Right atrium auricular region (tissue), 2 donors: ENCODE measurements at regions not wholly inside any gene's neighbourhood (a gene's known extent, or its start where the extent isn't known, plus 50 kb on each side); places are given as distances from the start of the nearest gene placed in this dataset.

Source experiments
- DNase-seq: peaks from one replicate; pipeline ENCODE4 v3.0.0-alpha.2; 2019; ENCODE audit warnings: low spot score
- H3K27ac ChIP-seq, 2 donors: fragments of 200-600 bp; sonication (generic); 1 replicate in 1 of 2; 2 replicates in 1 of 2; pipeline ENCODE4 v1.5.1; 2016 to 2019
- H3K27me3 ChIP-seq, 2 donors: fragments of 200-600 bp; sonication (generic); one replicate each; pipeline versions ENCODE4 v1.5.1 to v1.6.0; 2017 to 2019
- H3K36me3 ChIP-seq: fragments of 200-600 bp; sonication (generic); one replicate; pipeline ENCODE4 v1.5.1; 2016
- H3K4me1 ChIP-seq, 2 donors: fragments of 200-600 bp; sonication (generic); one replicate each; pipeline versions ENCODE4 v1.5.1 to v1.6.0; 2017 to 2019
- H3K4me3 ChIP-seq, 2 donors: fragments of 200-600 bp; sonication (generic); 1 replicate in 1 of 2; 2 replicates in 1 of 2; pipeline ENCODE4 v1.5.1; 2017 to 2019; ENCODE audit warnings: mild to moderate bottlenecking in 1 of 2, moderate library complexity in 1 of 2
- H3K9me3 ChIP-seq, 2 donors: fragments of 200-600 bp; sonication (generic); one replicate each; pipeline ENCODE4 v1.5.1; 2019
- TF ChIP-seq, protein P1 (sequence below), 2 donors: fragments of 200-600 bp; sonication (generic); IDR thresholded peaks; one replicate each; pipeline ENCODE4 v1.5.1; 2019; ENCODE audit warnings: antibody characterized with exemption in 2 of 2

DNA sequence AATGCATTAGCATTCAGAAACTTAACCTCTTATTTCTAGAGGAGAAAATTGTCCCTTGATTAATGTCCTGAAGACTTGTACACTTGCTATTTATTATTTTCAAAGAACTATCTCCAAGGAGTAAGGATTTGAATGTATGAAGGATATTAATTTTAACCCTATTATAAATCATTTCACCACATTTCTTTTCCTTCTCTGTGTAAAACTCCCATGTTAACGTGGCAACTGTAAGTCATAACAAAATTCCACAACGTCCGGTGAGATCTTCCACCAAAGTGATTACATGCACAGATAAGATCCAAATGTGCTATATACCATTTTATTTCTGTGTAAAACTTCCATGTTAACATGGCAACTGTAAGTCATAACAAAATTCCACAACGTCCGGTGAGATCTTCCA lies 229.1 kb upstream of the ARHGEF26 start:
- Histone ChIP-seq H3K36me3 (no peaks in the 10 kb centered on the region), H3K27ac (no peak overlapping the region), H3K4me3 (no peak overlapping the region), H3K27me3 (no peaks in the 10 kb centered on the region), H3K9me3 (no peaks in the 10 kb centered on the region), H3K4me1 (no peaks in the 10 kb centered on the region)
- no peak for DNase-seq
- TF ChIP-seq, protein P1, sequence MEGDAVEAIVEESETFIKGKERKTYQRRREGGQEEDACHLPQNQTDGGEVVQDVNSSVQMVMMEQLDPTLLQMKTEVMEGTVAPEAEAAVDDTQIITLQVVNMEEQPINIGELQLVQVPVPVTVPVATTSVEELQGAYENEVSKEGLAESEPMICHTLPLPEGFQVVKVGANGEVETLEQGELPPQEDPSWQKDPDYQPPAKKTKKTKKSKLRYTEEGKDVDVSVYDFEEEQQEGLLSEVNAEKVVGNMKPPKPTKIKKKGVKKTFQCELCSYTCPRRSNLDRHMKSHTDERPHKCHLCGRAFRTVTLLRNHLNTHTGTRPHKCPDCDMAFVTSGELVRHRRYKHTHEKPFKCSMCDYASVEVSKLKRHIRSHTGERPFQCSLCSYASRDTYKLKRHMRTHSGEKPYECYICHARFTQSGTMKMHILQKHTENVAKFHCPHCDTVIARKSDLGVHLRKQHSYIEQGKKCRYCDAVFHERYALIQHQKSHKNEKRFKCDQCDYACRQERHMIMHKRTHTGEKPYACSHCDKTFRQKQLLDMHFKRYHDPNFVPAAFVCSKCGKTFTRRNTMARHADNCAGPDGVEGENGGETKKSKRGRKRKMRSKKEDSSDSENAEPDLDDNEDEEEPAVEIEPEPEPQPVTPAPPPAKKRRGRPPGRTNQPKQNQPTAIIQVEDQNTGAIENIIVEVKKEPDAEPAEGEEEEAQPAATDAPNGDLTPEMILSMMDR (IDR thresholded peaks at IDR 0.05), result no peak

DNA sequence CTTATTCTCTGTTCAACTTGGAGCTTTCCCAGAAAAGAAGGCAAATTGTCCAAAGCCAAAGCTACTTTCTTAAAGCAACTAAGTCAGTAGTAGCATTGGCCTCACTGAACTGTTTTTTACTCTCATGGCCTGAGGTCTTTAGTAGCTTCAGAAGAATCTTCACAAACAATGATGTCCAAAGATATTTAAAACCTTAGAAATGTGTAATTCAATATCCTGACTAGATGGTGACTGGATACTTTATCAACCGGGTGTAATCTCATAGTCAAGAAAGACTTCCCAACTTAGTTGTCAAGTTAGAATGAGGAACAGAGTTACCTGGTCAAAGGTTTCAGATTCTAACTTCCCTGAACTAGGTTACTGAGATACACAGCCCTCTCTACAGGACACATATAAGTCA lies 226.3 kb upstream of the ARHGEF26 start:
- DNase-seq, result no peak
- no peaks in the 10 kb centered on the region for H3K27me3 ChIP-seq
- no peak overlapping the region for H3K4me3 ChIP-seq
- TF ChIP-seq, protein P1 (IDR thresholded peaks at IDR 0.05), result no peak
- H3K9me3 ChIP-seq, result no peaks in the 10 kb centered on the region
- no peaks in the 10 kb centered on the region for H3K4me1 ChIP-seq
- H3K36me3 ChIP-seq, result no peaks in the 10 kb centered on the region
- no peak overlapping the region for H3K27ac ChIP-seq

DNA sequence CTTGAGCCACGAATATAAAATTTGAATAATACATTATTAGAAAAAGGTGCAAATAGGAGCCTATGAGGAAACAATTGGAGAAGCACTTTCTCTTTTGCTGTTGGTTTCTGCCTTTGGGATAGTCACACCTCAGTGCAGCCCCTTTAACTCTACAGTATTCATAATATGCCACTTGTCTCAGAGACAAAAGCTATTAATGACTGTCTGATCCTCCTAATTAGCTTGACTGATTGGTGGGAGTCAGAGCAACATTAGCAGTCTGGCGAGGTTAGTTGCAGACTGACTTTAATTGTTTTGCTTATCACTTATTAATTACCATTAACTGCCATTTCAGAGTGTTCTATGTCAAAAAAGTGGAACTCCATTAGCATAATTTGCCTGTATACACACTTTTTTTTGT lies 225.0 kb upstream of the ARHGEF26 start:
- no peak for DNase-seq
- TF ChIP-seq, protein P1 (IDR thresholded peaks at IDR 0.05), result no peak
- Histone ChIP-seq H3K27me3 (no peaks in the 10 kb centered on the region), H3K36me3 (no peaks in the 10 kb centered on the region), H3K9me3 (no peaks in the 10 kb centered on the region), H3K4me1 (no peaks in the 10 kb centered on the region), H3K4me3 (no peak overlapping the region), H3K27ac (no peak overlapping the region)

DNA sequence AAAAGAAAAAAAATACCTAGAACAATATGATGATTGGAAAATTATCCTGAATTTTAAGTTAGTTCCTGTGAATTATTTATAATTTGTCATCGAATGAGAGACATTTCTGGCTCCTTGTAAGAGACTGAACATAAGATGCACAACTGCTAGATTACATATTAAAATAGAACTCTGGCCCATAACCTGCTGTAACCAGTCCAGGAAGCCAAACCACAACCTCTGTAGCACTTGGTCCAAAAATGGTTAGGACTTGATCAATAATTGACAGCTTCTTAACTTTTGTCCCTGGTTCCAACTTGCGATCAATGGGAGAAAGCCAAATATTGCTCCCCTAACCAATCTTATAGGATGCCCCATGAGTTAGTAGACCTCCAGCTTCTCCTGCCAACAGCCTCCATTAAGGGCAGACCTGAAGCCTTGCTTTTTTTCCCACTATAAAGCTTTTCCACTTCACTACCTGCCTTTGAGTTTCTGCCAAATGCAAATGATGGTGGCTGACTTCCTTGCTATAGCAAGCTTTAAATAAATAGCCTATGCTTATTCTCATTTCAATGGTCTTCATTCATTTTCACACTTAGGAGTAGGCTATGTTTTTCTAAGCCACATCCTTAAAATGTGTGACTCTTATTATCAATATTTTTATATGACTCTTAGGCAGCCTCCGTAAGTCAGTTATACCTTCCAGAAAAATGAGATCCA lies 224.0 kb upstream of the ARHGEF26 start:
- TF ChIP-seq, protein P1 (IDR thresholded peaks at IDR 0.05), result no peak
- Histone ChIP-seq H3K36me3 (no peaks in the 10 kb centered on the region), H3K27ac (no peak overlapping the region), H3K4me1 (no peaks in the 10 kb centered on the region), H3K4me3 (no peak overlapping the region), H3K9me3 (no peaks in the 10 kb centered on the region), H3K27me3 (no peaks in the 10 kb centered on the region)
- no peak for DNase-seq

DNA sequence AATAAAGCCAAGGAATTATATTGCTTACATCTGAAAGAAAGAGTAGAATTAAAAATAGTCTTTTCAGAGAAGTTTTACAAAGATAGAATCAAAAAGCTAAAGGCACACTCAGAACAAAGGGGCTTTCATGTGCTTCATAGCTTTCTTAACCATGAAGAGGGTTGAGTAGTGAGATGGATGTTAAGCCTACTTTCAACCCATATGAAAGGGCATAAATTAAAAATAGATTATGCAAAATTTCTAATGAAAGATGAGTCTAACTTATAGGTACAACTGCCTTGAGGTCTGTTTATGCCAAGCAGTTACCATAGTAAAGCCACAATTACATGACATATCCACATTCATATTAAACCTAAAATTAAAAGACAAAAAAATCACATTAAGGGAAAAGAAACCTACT lies 223.3 kb upstream of the ARHGEF26 start:
- no peaks in the 10 kb centered on the region for H3K9me3 ChIP-seq
- H3K36me3 ChIP-seq, result no peaks in the 10 kb centered on the region
- H3K4me3 ChIP-seq, result no peak overlapping the region
- H3K27me3 ChIP-seq, result no peaks in the 10 kb centered on the region
- H3K4me1 ChIP-seq, result no peaks in the 10 kb centered on the region
- TF ChIP-seq, protein P1 (IDR thresholded peaks at IDR 0.05), result no peak
- no peak overlapping the region for H3K27ac ChIP-seq
- no peak for DNase-seq

DNA sequence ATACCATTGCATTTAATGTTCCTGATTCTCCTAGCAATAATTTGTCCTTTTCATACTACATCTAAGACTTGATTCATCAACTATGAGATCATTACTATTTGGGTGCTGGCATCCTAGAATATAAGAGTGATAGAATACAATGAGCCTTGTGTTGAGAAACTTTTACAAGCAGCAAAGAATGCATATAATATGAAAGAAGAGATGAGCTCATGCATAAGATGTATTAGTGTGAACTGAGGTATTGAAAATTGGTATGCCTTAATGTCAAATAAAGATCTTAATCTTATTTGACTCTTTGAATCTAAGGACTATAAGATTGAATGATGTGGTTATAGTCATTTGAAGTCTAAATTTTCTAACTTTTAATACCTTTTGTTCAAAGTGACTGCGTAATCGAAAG lies 220.0 kb upstream of the ARHGEF26 start:
- Histone ChIP-seq H3K27ac (no peak overlapping the region), H3K27me3 (no peaks in the 10 kb centered on the region), H3K4me3 (no peak overlapping the region), H3K9me3 (no peaks in the 10 kb centered on the region), H3K36me3 (no peaks in the 10 kb centered on the region), H3K4me1 (no peaks in the 10 kb centered on the region)
- DNase-seq, result no peak
- TF ChIP-seq, protein P1 (IDR thresholded peaks at IDR 0.05), result no peak
